SK-N-SH (cell line): ENCODE measurements at regions not wholly inside any gene's neighbourhood (a gene's known extent, or its start where the extent isn't known, plus 50 kb on each side); places are given as distances from the start of the nearest gene placed in this dataset.

ENCODE experiments used
- CHD2 ChIP-seq: fragments of 150-350 bp; IDR thresholded peaks from 2 replicates; pipeline ENCODE4 v1.6.1; 2018; ENCODE audit warnings: low read length; ENCODE audit not compliant: partially characterized antibody
- JUND ChIP-seq: IDR thresholded peaks from 2 replicates; pipeline ENCODE4 v1.4.0; 2012
- NRF1 ChIP-seq: IDR thresholded peaks from 2 replicates; pipeline ENCODE4 v1.6.1; 2012; ENCODE audit warnings: low read depth, mild to moderate bottlenecking, low read length
- TAF1 ChIP-seq: IDR thresholded peaks from 2 replicates; pipeline ENCODE4 v1.6.1; 2012; ENCODE audit warnings: low read depth, mild to moderate bottlenecking, low read length, moderate library complexity, borderline replicate concordance
- YY1 ChIP-seq: IDR thresholded peaks from 2 replicates; pipeline ENCODE4 v1.4.0; 2012; ENCODE audit warnings: low read depth, mild to moderate bottlenecking
- TF ChIP-seq, protein P1 (sequence below): IDR thresholded peaks from 2 replicates; pipeline ENCODE4 v1.6.1; 2012; ENCODE audit warnings: mild to moderate bottlenecking, low read depth, low read length, moderate library complexity
- TF ChIP-seq, protein P2 (sequence below): fragments of 200-600 bp; sonication (generic); IDR thresholded peaks from 2 replicates; pipeline ENCODE4 v1.6.1; 2017; ENCODE audit warnings: antibody characterized with exemption, mild to moderate bottlenecking, moderate library complexity
- TF ChIP-seq, protein P3 (sequence below): IDR thresholded peaks from 2 replicates; pipeline ENCODE4 v1.4.0; 2012; ENCODE audit warnings: low read depth

DNA sequence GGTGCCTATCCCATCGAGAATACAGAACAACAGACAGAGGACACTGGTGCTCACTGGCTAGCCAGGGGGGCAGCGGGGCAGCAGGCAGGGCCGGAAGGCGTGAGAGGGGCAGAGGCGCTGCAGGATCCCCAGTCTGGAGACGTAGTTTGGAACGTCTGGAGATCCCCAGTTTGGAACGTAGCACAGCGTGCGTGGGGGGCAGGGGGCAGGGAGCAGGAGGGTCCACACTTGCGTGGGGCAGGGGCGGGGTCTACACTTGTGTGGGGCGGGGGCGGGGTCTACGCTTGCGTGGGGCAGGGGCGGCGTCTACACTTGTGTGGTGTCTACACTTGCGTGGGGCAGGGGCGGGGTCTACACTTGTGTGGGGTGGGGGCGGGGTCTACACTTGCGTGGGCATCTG is 107.2 kb downstream of the DACT2 start:
- TF ChIP-seq, protein P1, sequence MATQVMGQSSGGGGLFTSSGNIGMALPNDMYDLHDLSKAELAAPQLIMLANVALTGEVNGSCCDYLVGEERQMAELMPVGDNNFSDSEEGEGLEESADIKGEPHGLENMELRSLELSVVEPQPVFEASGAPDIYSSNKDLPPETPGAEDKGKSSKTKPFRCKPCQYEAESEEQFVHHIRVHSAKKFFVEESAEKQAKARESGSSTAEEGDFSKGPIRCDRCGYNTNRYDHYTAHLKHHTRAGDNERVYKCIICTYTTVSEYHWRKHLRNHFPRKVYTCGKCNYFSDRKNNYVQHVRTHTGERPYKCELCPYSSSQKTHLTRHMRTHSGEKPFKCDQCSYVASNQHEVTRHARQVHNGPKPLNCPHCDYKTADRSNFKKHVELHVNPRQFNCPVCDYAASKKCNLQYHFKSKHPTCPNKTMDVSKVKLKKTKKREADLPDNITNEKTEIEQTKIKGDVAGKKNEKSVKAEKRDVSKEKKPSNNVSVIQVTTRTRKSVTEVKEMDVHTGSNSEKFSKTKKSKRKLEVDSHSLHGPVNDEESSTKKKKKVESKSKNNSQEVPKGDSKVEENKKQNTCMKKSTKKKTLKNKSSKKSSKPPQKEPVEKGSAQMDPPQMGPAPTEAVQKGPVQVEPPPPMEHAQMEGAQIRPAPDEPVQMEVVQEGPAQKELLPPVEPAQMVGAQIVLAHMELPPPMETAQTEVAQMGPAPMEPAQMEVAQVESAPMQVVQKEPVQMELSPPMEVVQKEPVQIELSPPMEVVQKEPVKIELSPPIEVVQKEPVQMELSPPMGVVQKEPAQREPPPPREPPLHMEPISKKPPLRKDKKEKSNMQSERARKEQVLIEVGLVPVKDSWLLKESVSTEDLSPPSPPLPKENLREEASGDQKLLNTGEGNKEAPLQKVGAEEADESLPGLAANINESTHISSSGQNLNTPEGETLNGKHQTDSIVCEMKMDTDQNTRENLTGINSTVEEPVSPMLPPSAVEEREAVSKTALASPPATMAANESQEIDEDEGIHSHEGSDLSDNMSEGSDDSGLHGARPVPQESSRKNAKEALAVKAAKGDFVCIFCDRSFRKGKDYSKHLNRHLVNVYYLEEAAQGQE: no peak
- TF ChIP-seq, protein P2, sequence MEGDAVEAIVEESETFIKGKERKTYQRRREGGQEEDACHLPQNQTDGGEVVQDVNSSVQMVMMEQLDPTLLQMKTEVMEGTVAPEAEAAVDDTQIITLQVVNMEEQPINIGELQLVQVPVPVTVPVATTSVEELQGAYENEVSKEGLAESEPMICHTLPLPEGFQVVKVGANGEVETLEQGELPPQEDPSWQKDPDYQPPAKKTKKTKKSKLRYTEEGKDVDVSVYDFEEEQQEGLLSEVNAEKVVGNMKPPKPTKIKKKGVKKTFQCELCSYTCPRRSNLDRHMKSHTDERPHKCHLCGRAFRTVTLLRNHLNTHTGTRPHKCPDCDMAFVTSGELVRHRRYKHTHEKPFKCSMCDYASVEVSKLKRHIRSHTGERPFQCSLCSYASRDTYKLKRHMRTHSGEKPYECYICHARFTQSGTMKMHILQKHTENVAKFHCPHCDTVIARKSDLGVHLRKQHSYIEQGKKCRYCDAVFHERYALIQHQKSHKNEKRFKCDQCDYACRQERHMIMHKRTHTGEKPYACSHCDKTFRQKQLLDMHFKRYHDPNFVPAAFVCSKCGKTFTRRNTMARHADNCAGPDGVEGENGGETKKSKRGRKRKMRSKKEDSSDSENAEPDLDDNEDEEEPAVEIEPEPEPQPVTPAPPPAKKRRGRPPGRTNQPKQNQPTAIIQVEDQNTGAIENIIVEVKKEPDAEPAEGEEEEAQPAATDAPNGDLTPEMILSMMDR: no peak
- TF ChIP-seq CHD2 (no peak), TAF1 (no peak), NRF1 (no peak), YY1 (no peak), JUND (no peak)
- TF ChIP-seq, protein P3, sequence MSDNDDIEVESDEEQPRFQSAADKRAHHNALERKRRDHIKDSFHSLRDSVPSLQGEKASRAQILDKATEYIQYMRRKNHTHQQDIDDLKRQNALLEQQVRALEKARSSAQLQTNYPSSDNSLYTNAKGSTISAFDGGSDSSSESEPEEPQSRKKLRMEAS: no peak
